ENCODE measurements at regions not wholly inside any gene's neighbourhood (a gene's known extent, or its start where the extent isn't known, plus 50 kb on each side); places are given as distances from the start of the nearest gene placed in this dataset.

- no peaks in the 10 kb centered on the region for H3K4me1 ChIP-seq (ENCODE audit: control insufficient read depth in 4 of 4, insufficient read depth in 4 of 4, low read length in 3 of 4)
- no peaks in the 10 kb centered on the region for H3K36me3 ChIP-seq (ENCODE audit: control insufficient read depth in 4 of 4, insufficient read depth in 3 of 4, low read depth in 1 of 4, low read length in 3 of 4)
- WGBS: 79% methylated on average over 4 of the region's 4 CpGs
- H3K27me3 ChIP-seq (ENCODE audit: control insufficient read depth in 4 of 4, insufficient read depth in 4 of 4, low read length in 3 of 4): no peaks in the 10 kb centered on the region
- H3K9ac ChIP-seq (ENCODE audit: low read depth in 1 of 2, low read length in 2 of 2): no peak overlapping the region
- no peak for DNase-seq (ENCODE audit: low spot score)
- TF ChIP-seq NR2F2 (IDR thresholded peaks at IDR 0.05) (no peak), JUND (IDR thresholded peaks at IDR 0.05) (no peak), FOXA1 (IDR thresholded peaks at IDR 0.05) (no peak), EGR1 (IDR thresholded peaks at IDR 0.05; ENCODE audit: low read depth in 2 of 2) (no peak), HNF4G (IDR thresholded peaks at IDR 0.05) (no peak), CTCF (IDR thresholded peaks at IDR 0.05; ENCODE audit: low read depth, low read length, missing input control) (no peak), GABPA (IDR thresholded peaks at IDR 0.05 in 1 of 2, conservative IDR thresholded peaks at IDR 0.05 in 1 of 2) (no peak), RAD21 (IDR thresholded peaks at IDR 0.05) (no peak), RXRA (IDR thresholded peaks at IDR 0.05) (no peak), TAF1 (conservative IDR thresholded peaks at IDR 0.05) (no peak), REST (IDR thresholded peaks at IDR 0.05) (no peak), FOXA2 (IDR thresholded peaks at IDR 0.05) (no peak), ZBTB33 (IDR thresholded peaks at IDR 0.05) (no peak)
- TF ChIP-seq, protein P1, sequence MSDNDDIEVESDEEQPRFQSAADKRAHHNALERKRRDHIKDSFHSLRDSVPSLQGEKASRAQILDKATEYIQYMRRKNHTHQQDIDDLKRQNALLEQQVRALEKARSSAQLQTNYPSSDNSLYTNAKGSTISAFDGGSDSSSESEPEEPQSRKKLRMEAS (IDR thresholded peaks at IDR 0.05): no peak
- TF ChIP-seq, protein P2, sequence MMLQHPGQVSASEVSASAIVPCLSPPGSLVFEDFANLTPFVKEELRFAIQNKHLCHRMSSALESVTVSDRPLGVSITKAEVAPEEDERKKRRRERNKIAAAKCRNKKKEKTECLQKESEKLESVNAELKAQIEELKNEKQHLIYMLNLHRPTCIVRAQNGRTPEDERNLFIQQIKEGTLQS (IDR thresholded peaks at IDR 0.05): no peak
- no peak overlapping the region for H3K4me3 ChIP-seq (ENCODE audit: low read depth in 1 of 3, low read length in 3 of 3)
- H3K27ac ChIP-seq (ENCODE audit: low read depth in 1 of 2, low read length in 2 of 2): no peak overlapping the region
- peaks cover 0 to 3% (median 0%) of the 10 kb centered on the region in 4 donors for H3K9me3 ChIP-seq (ENCODE audit: control insufficient read depth in 4 of 4, low read length in 3 of 4)
Observed at GRCh38 chr2:128820452-128820851, 501.8 kb upstream of the HS6ST1 start.

GRCh38 chr2:128821010-128821409, 502.3 kb upstream of the HS6ST1 start:
- DNase-seq (ENCODE audit: low spot score): no peak
- Histone ChIP-seq H3K9me3 (ENCODE audit: control insufficient read depth in 4 of 4, low read length in 3 of 4) (peaks cover 0 to 3% (median 0%) of the 10 kb centered on the region in 4 donors), H3K4me3 (ENCODE audit: low read depth in 1 of 3, low read length in 3 of 3) (no peak overlapping the region), H3K36me3 (ENCODE audit: control insufficient read depth in 4 of 4, insufficient read depth in 3 of 4, low read depth in 1 of 4, low read length in 3 of 4) (no peaks in the 10 kb centered on the region), H3K27ac (ENCODE audit: low read depth in 1 of 2, low read length in 2 of 2) (no peak overlapping the region), H3K9ac (ENCODE audit: low read depth in 1 of 2, low read length in 2 of 2) (no peak overlapping the region), H3K4me1 (ENCODE audit: control insufficient read depth in 4 of 4, insufficient read depth in 4 of 4, low read length in 3 of 4) (no peaks in the 10 kb centered on the region), H3K27me3 (ENCODE audit: control insufficient read depth in 4 of 4, insufficient read depth in 4 of 4, low read length in 3 of 4) (no peaks in the 10 kb centered on the region)
- WGBS: 86% methylated on average over 1 of the region's 1 CpG
- no peak for TF ChIP-seq HNF4A (conservative IDR thresholded peaks at IDR 0.05)
- no peak for TF ChIP-seq FOXA2 (IDR thresholded peaks at IDR 0.05)
- TF ChIP-seq NR2F2 (IDR thresholded peaks at IDR 0.05): no peak
- no peak for TF ChIP-seq TAF1 (conservative IDR thresholded peaks at IDR 0.05)
- no peak for TF ChIP-seq CTCF (IDR thresholded peaks at IDR 0.05; ENCODE audit: low read depth, low read length, missing input control)
- TF ChIP-seq, protein P2 (IDR thresholded peaks at IDR 0.05): no peak
- no peak for TF ChIP-seq EGR1 (IDR thresholded peaks at IDR 0.05; ENCODE audit: low read depth in 2 of 2)
- no peak for TF ChIP-seq JUND (IDR thresholded peaks at IDR 0.05)
- no peak for TF ChIP-seq GABPA (IDR thresholded peaks at IDR 0.05 in 1 of 2, conservative IDR thresholded peaks at IDR 0.05 in 1 of 2)
- no peak for TF ChIP-seq HNF4G (IDR thresholded peaks at IDR 0.05)
- TF ChIP-seq SP1 (IDR thresholded peaks at IDR 0.05): no peak
- no peak for TF ChIP-seq RAD21 (IDR thresholded peaks at IDR 0.05)
- no peak for TF ChIP-seq REST (IDR thresholded peaks at IDR 0.05)

All from liver (tissue), 8 donors.